SJCRH30 (cell line): ENCODE measurements at regions not wholly inside any gene's neighbourhood (a gene's known extent, or its start where the extent isn't known, plus 50 kb on each side); places are given as distances from the start of the nearest gene placed in this dataset.
A peak's percentile ranks its signal among the peaks of the same experiment; 100 is the strongest.

Experiments
- DNase-seq, 2 experiments: peaks; one replicate each; pipeline ENCODE4 v3.0.0-alpha.2; 2015 to 2020
- H3K27ac ChIP-seq: fragments of 250-450 bp; sonication (Bioruptor Pico); 2 replicates; pipeline ENCODE4 v1.5.1; 2020; ENCODE audit warnings: mild to moderate bottlenecking, moderate library complexity
- H3K27me3 ChIP-seq: fragments of 250-450 bp; sonication (Bioruptor Pico); 2 replicates; pipeline ENCODE4 v1.5.1; 2020; ENCODE audit warnings: mild to moderate bottlenecking, moderate library complexity
- H3K36me3 ChIP-seq: fragments of 250-450 bp; sonication (Bioruptor Pico); 2 replicates; pipeline ENCODE4 v1.5.1; 2020; ENCODE audit warnings: mild to moderate bottlenecking, moderate library complexity
- H3K4me1 ChIP-seq: fragments of 250-450 bp; sonication (Bioruptor Pico); 2 replicates; pipeline ENCODE4 v1.5.1; 2020; ENCODE audit warnings: mild to moderate bottlenecking, moderate library complexity
- H3K4me3 ChIP-seq: fragments of 250-450 bp; sonication (Bioruptor Pico); 2 replicates; pipeline ENCODE4 v1.5.1; 2020; ENCODE audit warnings: mild to moderate bottlenecking, moderate library complexity
- H3K9me3 ChIP-seq: fragments of 250-450 bp; sonication (Bioruptor Pico); replicated peaks from 2 replicates; pipeline ENCODE4 v1.5.1; 2020; ENCODE audit warnings: mild to moderate bottlenecking, moderate library complexity

- H3K4me1 ChIP-seq: no peaks in the 10 kb centered on the region
- no peaks in the 10 kb centered on the region for H3K27me3 ChIP-seq
- H3K9me3 ChIP-seq: no peaks in the 10 kb centered on the region
- H3K27ac ChIP-seq: no peak overlapping the region
- no peaks in the 10 kb centered on the region for H3K36me3 ChIP-seq
- DNase-seq: no peak
- H3K4me3 ChIP-seq: no peak overlapping the region
These were observed 243.2 kb downstream of the HTR7 start for GRCh38 chr10:90614631-90615030.

GRCh38 chr10:90621577-90621976 is 236.3 kb downstream of the HTR7 start:
- H3K9me3 ChIP-seq: no peaks in the 10 kb centered on the region
- no peaks in the 10 kb centered on the region for H3K36me3 ChIP-seq
- H3K4me1 ChIP-seq: no peaks in the 10 kb centered on the region
- H3K27ac ChIP-seq: no peak overlapping the region
- peak; percentile 20 to 32 for DNase-seq
- H3K27me3 ChIP-seq: no peaks in the 10 kb centered on the region
- no peak overlapping the region for H3K4me3 ChIP-seq

GRCh38 chr10:90635111-90635765 is 222.6 kb downstream of the HTR7 start:
- Histone ChIP-seq H3K27ac (no peak overlapping the region), H3K4me3 (no peak overlapping the region), H3K4me1 (no peaks in the 10 kb centered on the region), H3K9me3 (no peaks in the 10 kb centered on the region), H3K36me3 (no peaks in the 10 kb centered on the region), H3K27me3 (no peaks in the 10 kb centered on the region)
- no peak for DNase-seq

- no peaks in the 10 kb centered on the region for H3K9me3 ChIP-seq
- DNase-seq: no peak
- H3K27ac ChIP-seq: no peak overlapping the region
- H3K27me3 ChIP-seq: no peaks in the 10 kb centered on the region
- no peaks in the 10 kb centered on the region for H3K36me3 ChIP-seq
- no peak overlapping the region for H3K4me3 ChIP-seq
- no peaks in the 10 kb centered on the region for H3K4me1 ChIP-seq
These were observed 217.1 kb downstream of the HTR7 start for GRCh38 chr10:90640756-90641155.

GRCh38 chr10:90641731-90642130 is 216.1 kb downstream of the HTR7 start:
- DNase-seq: no peak
- no peaks in the 10 kb centered on the region for H3K36me3 ChIP-seq
- H3K4me1 ChIP-seq: no peaks in the 10 kb centered on the region
- H3K4me3 ChIP-seq: no peak overlapping the region
- H3K27me3 ChIP-seq: no peaks in the 10 kb centered on the region
- H3K27ac ChIP-seq: no peak overlapping the region
- H3K9me3 ChIP-seq: no peaks in the 10 kb centered on the region

GRCh38 chr10:90642136-90642535 is 215.7 kb downstream of the HTR7 start:
- Histone ChIP-seq H3K36me3 (no peaks in the 10 kb centered on the region), H3K4me3 (no peak overlapping the region), H3K9me3 (no peaks in the 10 kb centered on the region), H3K27ac (no peak overlapping the region), H3K4me1 (no peaks in the 10 kb centered on the region), H3K27me3 (no peaks in the 10 kb centered on the region)
- DNase-seq: no peak

DNA sequence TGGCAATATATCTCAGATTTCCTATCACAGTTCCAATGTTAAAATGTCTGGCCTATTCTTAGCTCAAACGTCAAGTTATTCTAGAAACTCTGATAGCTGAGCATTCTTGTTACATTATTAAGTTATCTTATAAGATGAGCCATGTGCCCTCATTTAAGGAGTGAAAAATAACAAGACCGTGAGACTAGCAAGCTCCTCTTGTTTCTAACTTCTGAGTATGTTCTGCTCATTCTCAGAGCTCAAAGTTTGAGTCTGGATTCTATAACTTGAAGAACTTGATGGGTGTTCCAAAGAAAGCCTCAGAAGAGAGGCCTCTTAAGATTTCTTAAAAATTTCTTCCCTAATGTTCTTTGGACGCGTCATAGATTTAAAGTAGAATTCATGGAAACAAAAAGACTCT is 215.2 kb downstream of the HTR7 start:
- H3K27ac ChIP-seq: no peak overlapping the region
- H3K36me3 ChIP-seq: no peaks in the 10 kb centered on the region
- DNase-seq: no peak

GRCh38 chr10:90644165-90644564 is 213.7 kb downstream of the HTR7 start:
- DNase-seq: no peak
- Histone ChIP-seq H3K4me3 (no peak overlapping the region), H3K36me3 (no peaks in the 10 kb centered on the region), H3K9me3 (no peaks in the 10 kb centered on the region), H3K4me1 (no peaks in the 10 kb centered on the region), H3K27me3 (no peaks in the 10 kb centered on the region), H3K27ac (no peak overlapping the region)

More for the DNA sequence above, 215.2 kb downstream of the HTR7 start:
- Histone ChIP-seq H3K4me3 (no peak overlapping the region), H3K9me3 (no peaks in the 10 kb centered on the region), H3K27me3 (no peaks in the 10 kb centered on the region), H3K4me1 (no peaks in the 10 kb centered on the region)

DNA sequence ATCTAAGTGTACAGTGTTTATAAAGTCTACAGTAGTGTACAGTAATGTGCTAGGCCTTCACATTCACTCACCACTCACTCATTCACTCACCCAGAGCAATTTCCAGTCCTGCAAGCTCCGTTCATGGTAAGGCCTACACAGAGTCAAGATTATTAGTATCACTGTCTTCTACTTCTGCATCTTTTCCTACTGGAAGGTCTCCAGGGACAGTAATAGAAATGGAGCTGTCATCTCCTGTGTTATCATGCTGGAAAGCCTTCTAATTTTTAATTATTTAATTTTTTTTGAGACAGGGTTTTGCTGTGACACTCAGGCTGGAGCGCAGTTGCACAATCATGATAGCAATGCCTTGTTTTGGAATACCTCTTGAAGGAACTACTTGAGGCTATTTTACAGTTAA is 207.0 kb downstream of the HTR7 start:
- Histone ChIP-seq H3K27ac (no peak overlapping the region), H3K4me3 (no peak overlapping the region)

GRCh38 chr10:90652519-90652918 is 205.3 kb downstream of the HTR7 start:
- no peak overlapping the region for H3K27ac ChIP-seq
- H3K4me1 ChIP-seq: no peaks in the 10 kb centered on the region
- H3K4me3 ChIP-seq: no peak overlapping the region
- no peaks in the 10 kb centered on the region for H3K36me3 ChIP-seq
- H3K27me3 ChIP-seq: no peaks in the 10 kb centered on the region
- H3K9me3 ChIP-seq: no peaks in the 10 kb centered on the region
- DNase-seq: no peak

More for the DNA sequence above, 207.0 kb downstream of the HTR7 start:
- no peaks in the 10 kb centered on the region for H3K9me3 ChIP-seq
- no peaks in the 10 kb centered on the region for H3K4me1 ChIP-seq
- DNase-seq: no peak
- no peaks in the 10 kb centered on the region for H3K27me3 ChIP-seq
- no peaks in the 10 kb centered on the region for H3K36me3 ChIP-seq

DNA sequence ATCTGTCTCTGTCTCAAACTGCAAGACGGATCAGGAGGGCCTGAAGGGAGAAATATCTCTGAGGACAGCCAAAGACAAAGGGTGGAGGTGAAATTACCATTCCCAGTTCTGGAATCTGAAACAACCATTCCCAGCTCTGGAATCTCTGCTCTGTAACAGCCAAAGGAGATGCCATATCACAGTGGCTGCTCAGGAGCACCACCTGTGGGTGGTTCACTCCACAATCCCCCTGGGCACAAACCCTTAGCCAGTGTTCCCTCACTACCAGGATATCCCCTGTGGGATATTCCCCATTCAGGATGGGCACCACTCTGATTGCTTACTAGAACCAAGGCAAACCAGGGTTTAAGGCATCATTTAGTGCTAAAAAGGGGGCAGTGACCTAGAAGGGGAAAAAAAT is 199.0 kb downstream of the HTR7 start:
- Histone ChIP-seq H3K27ac (no peak overlapping the region), H3K9me3 (no peaks in the 10 kb centered on the region), H3K27me3 (no peaks in the 10 kb centered on the region), H3K36me3 (no peaks in the 10 kb centered on the region), H3K4me3 (no peak overlapping the region), H3K4me1 (no peaks in the 10 kb centered on the region)
- no peak for DNase-seq

DNA sequence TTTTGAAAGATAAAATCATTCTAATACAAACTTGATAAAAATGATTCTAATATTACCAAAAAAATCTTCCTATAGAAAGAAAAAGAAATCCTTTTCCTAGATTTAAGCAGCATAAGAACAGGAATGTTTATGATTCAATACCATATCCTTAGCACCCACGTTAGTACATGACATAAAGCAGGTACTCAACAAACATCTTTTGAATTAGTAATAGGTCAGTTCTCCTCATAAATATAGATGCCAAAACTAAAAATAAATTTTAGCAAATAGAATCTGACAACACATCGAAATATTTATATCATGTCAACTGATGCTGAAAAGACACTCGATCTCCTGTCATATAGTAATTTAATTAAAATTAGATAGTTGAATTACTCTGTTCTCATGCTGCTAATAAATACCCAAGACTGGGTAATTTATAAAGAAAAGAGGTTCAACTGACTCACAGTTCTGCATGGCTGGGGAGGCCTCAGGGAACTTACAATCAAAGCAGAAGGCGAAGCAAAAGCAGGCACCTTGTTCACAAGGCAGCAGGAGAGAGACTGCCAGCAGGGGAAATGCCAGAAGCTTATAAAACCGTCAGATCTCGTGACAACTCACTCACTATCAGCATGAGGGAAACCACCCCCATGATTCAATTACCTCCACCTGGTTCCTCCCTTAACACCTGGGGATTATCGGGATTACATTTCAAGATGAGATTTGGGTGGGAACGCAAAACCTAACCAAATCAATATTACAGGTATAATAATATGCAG is 191.8 kb downstream of the HTR7 start:
- Histone ChIP-seq H3K27ac (no peak overlapping the region), H3K9me3 (no peaks in the 10 kb centered on the region), H3K36me3 (no peaks in the 10 kb centered on the region), H3K4me1 (no peaks in the 10 kb centered on the region), H3K4me3 (no peak overlapping the region), H3K27me3 (no peaks in the 10 kb centered on the region)
- no peak for DNase-seq

DNA sequence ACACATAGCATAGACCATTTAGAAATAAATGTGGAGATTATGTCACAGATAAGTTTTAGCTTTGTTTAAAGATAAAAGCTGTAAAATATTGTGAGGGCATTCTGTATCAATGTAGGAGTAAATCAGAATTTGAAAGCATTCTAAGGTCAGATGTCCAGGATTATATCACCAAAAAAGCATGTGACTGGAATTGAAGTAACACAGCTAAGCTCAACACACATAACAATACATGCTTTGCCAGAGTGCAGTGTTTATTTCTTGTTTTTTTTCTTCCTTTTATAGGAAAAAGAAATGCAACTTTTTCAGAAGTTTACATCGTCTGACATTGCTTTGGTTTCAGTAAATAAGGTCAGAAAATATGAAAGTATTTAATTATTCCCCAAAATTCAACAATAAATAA is 183.4 kb downstream of the HTR7 start:
- Histone ChIP-seq H3K36me3 (no peaks in the 10 kb centered on the region), H3K27me3 (no peaks in the 10 kb centered on the region), H3K27ac (no peak overlapping the region), H3K4me1 (no peaks in the 10 kb centered on the region), H3K4me3 (no peak overlapping the region), H3K9me3 (no peaks in the 10 kb centered on the region)
- no peak for DNase-seq

GRCh38 chr10:90674928-90675327 is 182.9 kb downstream of the HTR7 start:
- no peaks in the 10 kb centered on the region for H3K9me3 ChIP-seq
- no peaks in the 10 kb centered on the region for H3K27me3 ChIP-seq
- no peak overlapping the region for H3K4me3 ChIP-seq
- no peaks in the 10 kb centered on the region for H3K4me1 ChIP-seq
- no peak overlapping the region for H3K27ac ChIP-seq
- H3K36me3 ChIP-seq: no peaks in the 10 kb centered on the region
- no peak for DNase-seq

- H3K36me3 ChIP-seq: no peaks in the 10 kb centered on the region
- no peak overlapping the region for H3K4me3 ChIP-seq
- H3K9me3 ChIP-seq: no peaks in the 10 kb centered on the region
- no peak for DNase-seq
- no peaks in the 10 kb centered on the region for H3K4me1 ChIP-seq
- no peak overlapping the region for H3K27ac ChIP-seq
- no peaks in the 10 kb centered on the region for H3K27me3 ChIP-seq
These were observed 182.2 kb downstream of the HTR7 start for GRCh38 chr10:90675621-90676020.
